Liver (tissue), 8 donors: ENCODE measurements at regions not wholly inside any gene's neighbourhood (a gene's known extent, or its start where the extent isn't known, plus 50 kb on each side); places are given as distances from the start of the nearest gene placed in this dataset.

Experiments used
- DNase-seq: peaks from one replicate; pipeline ENCODE4 v3.0.0-alpha.2; 2017; ENCODE audit warnings: low spot score
- H3K27ac ChIP-seq, 2 donors: one replicate each; pipeline ENCODE4 v1.7.0; 2013; ENCODE audit warnings: inconsistent platforms in 2 of 2, low read length in 2 of 2, control low read depth in 1 of 2, low read depth in 1 of 2, mild to moderate bottlenecking in 1 of 2
- H3K27me3 ChIP-seq, 4 donors: one replicate each; pipeline versions ENCODE4 v1.6.1 to v1.7.0; 2013; ENCODE audit warnings: low read length in 3 of 4, inconsistent platforms in 1 of 4, mild to moderate bottlenecking in 1 of 4, moderate library complexity in 1 of 4; ENCODE audit not compliant: control insufficient read depth in 4 of 4, insufficient read depth in 4 of 4
- H3K36me3 ChIP-seq, 4 donors: one replicate each; pipeline versions ENCODE4 v1.6.1 to v1.7.0; 2013; ENCODE audit warnings: low read length in 3 of 4, mild to moderate bottlenecking in 3 of 4, low read depth in 1 of 4, moderate library complexity in 1 of 4; ENCODE audit not compliant: control insufficient read depth in 4 of 4, insufficient read depth in 3 of 4
- H3K4me1 ChIP-seq, 4 donors: one replicate each; pipeline versions ENCODE4 v1.6.1 to v1.7.0; 2013; ENCODE audit warnings: low read length in 3 of 4, mild to moderate bottlenecking in 3 of 4, moderate library complexity in 1 of 4; ENCODE audit not compliant: control insufficient read depth in 4 of 4, insufficient read depth in 4 of 4
- H3K4me3 ChIP-seq, 3 donors: one replicate each; pipeline versions ENCODE4 v1.6.1 to v1.7.0; 2013; ENCODE audit warnings: low read length in 3 of 3, control low read depth in 1 of 3, low read depth in 1 of 3, mild to moderate bottlenecking in 1 of 3
- H3K9ac ChIP-seq, 2 donors: one replicate each; pipeline ENCODE4 v1.7.0; 2013; ENCODE audit warnings: low read length in 2 of 2, mild to moderate bottlenecking in 2 of 2, moderate library complexity in 2 of 2, control low read depth in 1 of 2, low read depth in 1 of 2
- H3K9me3 ChIP-seq, 4 donors: one replicate each; pipeline versions ENCODE4 v1.6.1 to v1.7.0; 2013; ENCODE audit warnings: low read length in 3 of 4; ENCODE audit not compliant: control insufficient read depth in 4 of 4
- CTCF ChIP-seq: fragments of 150-350 bp; IDR thresholded peaks from 2 replicates; pipeline ENCODE4 v1.5.1; 2017; ENCODE audit warnings: improper control_type of control experiment, low read depth, low read length; ENCODE audit not compliant: missing input control
- EGR1 ChIP-seq, 2 donors: IDR thresholded peaks; 2 replicates each; pipeline ENCODE4 v1.6.1; 2016 to 2018; ENCODE audit warnings: antibody characterized with exemption in 2 of 2, low read depth in 2 of 2
- FOXA1 ChIP-seq: IDR thresholded peaks from 2 replicates; pipeline ENCODE4 v1.6.1; 2016; ENCODE audit warnings: antibody characterized with exemption
- FOXA2 ChIP-seq: IDR thresholded peaks from 2 replicates; pipeline ENCODE4 v1.6.1; 2016; ENCODE audit warnings: antibody characterized with exemption
- GABPA ChIP-seq, 2 donors: IDR thresholded peaks in 1 of 2; conservative IDR thresholded peaks in 1 of 2; 2 replicates each; pipeline ENCODE4 v1.6.1; 2016; ENCODE audit warnings: antibody characterized with exemption in 2 of 2, mild to moderate bottlenecking in 1 of 2, moderate library complexity in 1 of 2
- HNF4A ChIP-seq, 2 donors: conservative IDR thresholded peaks; 2 replicates each; pipeline ENCODE4 v1.6.1; 2016; ENCODE audit warnings: antibody characterized with exemption in 2 of 2, mild to moderate bottlenecking in 2 of 2
- HNF4G ChIP-seq: IDR thresholded peaks from 2 replicates; pipeline ENCODE4 v1.6.1; 2016; ENCODE audit warnings: antibody characterized with exemption
- JUND ChIP-seq, 2 donors: IDR thresholded peaks; 2 replicates each; pipeline ENCODE4 v1.6.1; 2016; ENCODE audit warnings: antibody characterized with exemption in 2 of 2
- NR2F2 ChIP-seq: IDR thresholded peaks from 2 replicates; pipeline ENCODE4 v1.6.1; 2016; ENCODE audit warnings: antibody characterized with exemption
- RAD21 ChIP-seq, 2 donors: IDR thresholded peaks; 2 replicates each; pipeline ENCODE4 v1.6.1; 2016; ENCODE audit warnings: antibody characterized with exemption in 2 of 2, mild to moderate bottlenecking in 2 of 2
- RXRA ChIP-seq, 2 donors: IDR thresholded peaks; 2 replicates each; pipeline ENCODE4 v1.6.1; 2017 to 2018; ENCODE audit warnings: antibody characterized with exemption in 2 of 2, mild to moderate bottlenecking in 1 of 2
- SP1 ChIP-seq: IDR thresholded peaks from 2 replicates; pipeline ENCODE4 v1.6.1; 2018; ENCODE audit warnings: antibody characterized with exemption, mild to moderate bottlenecking
- TAF1 ChIP-seq: conservative IDR thresholded peaks from 2 replicates; pipeline ENCODE4 v1.6.1; 2016; ENCODE audit warnings: antibody characterized with exemption, mild to moderate bottlenecking
- YY1 ChIP-seq: IDR thresholded peaks from 2 replicates; pipeline ENCODE4 v1.6.1; 2016; ENCODE audit warnings: antibody characterized with exemption, mild to moderate bottlenecking
- WGBS: extraction: QIAGEN DNeasy Blood & Tissue Kit; methylation state at CpG from one replicate; pipeline ENCODE4 v1.1.7; 2013; 5-methylcytosine and 5-hydroxymethylcytosine counted together
- TF ChIP-seq, protein P1 (sequence below): IDR thresholded peaks from 2 replicates; pipeline ENCODE4 v1.6.1; 2016; ENCODE audit warnings: antibody characterized with exemption
- TF ChIP-seq, protein P2 (sequence below): IDR thresholded peaks from 2 replicates; pipeline ENCODE4 v1.6.1; 2016; ENCODE audit warnings: antibody characterized with exemption
- donor health status: healthy.
- donor health status: healthy.
- donor health status: healthy.
- donor health status: healthy.
- donor health status: healthy.

GRCh38 chr4:28151314-28151713, 1290.7 kb downstream of the STIM2 start:
- TF ChIP-seq SP1 = no peak
- Histone ChIP-seq H3K36me3 (no peaks in the 10 kb centered on the region), H3K4me1 (no peaks in the 10 kb centered on the region), H3K9me3 (no peaks in the 10 kb centered on the region), H3K9ac (no peak overlapping the region), H3K27ac (no peak overlapping the region), H3K27me3 (peaks cover 0 to 3% (median under 1%) of the 10 kb centered on the region in 4 donors), H3K4me3 (no peak overlapping the region)
- no peak for DNase-seq

DNA sequence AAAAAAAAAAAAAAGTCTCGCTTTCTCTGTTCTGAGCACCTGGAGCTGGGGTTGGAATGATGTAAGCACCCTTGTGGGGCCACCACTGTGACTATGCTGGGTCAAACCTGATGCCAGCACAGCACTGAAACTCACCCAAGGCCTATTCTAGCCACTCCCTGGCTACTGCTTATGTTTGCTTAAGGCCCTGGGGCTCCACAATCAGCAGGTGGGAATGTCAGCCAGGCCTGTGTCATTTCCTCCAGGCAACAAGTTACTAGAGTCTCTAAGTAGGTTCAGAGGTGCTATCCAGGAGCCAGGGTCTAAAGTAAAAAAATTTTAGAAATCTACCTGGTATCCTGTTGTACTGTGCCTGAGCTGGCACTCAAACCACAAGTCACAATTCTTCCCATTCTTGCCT, 1306.8 kb downstream of the STIM2 start:
- TF ChIP-seq TAF1 (no peak), FOXA2 (no peak), GABPA (IDR thresholded peaks at IDR 0.05 in 1 of 2, conservative IDR thresholded peaks at IDR 0.05 in 1 of 2) (no peak)
- no peak for DNase-seq
- H3K9me3 ChIP-seq = no peaks in the 10 kb centered on the region
- WGBS = 84% methylated on average over 1 of the region's 1 CpG
- no peaks in the 10 kb centered on the region for H3K27me3 ChIP-seq
- H3K36me3 ChIP-seq = no peaks in the 10 kb centered on the region
- no peak overlapping the region for H3K4me3 ChIP-seq
- H3K27ac ChIP-seq = no peak overlapping the region
- no peak overlapping the region for H3K9ac ChIP-seq
- H3K4me1 ChIP-seq = no peaks in the 10 kb centered on the region

- no peak overlapping the region for H3K4me3 ChIP-seq
- H3K27ac ChIP-seq = no peak overlapping the region
- no peaks in the 10 kb centered on the region for H3K4me1 ChIP-seq
- no peaks in the 10 kb centered on the region for H3K27me3 ChIP-seq
- no peaks in the 10 kb centered on the region for H3K9me3 ChIP-seq
- 37% methylated on average over 1 of the region's 1 CpG for WGBS
- no peaks in the 10 kb centered on the region for H3K36me3 ChIP-seq
- DNase-seq = no peak
- H3K9ac ChIP-seq = no peak overlapping the region
- TF ChIP-seq FOXA2 (no peak), CTCF (no peak), FOXA1 (no peak), RXRA (IDR thresholded peaks at IDR 0.05) (no peak), RAD21 (IDR thresholded peaks at IDR 0.05) (no peak), HNF4A (conservative IDR thresholded peaks at IDR 0.05) (no peak), HNF4G (no peak), EGR1 (IDR thresholded peaks at IDR 0.05; ENCODE audit: low read depth in 2 of 2) (no peak), SP1 (no peak), YY1 (no peak), NR2F2 (no peak), JUND (IDR thresholded peaks at IDR 0.05) (no peak)
- TF ChIP-seq, protein P1, sequence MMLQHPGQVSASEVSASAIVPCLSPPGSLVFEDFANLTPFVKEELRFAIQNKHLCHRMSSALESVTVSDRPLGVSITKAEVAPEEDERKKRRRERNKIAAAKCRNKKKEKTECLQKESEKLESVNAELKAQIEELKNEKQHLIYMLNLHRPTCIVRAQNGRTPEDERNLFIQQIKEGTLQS = no peak
- TF ChIP-seq, protein P2, sequence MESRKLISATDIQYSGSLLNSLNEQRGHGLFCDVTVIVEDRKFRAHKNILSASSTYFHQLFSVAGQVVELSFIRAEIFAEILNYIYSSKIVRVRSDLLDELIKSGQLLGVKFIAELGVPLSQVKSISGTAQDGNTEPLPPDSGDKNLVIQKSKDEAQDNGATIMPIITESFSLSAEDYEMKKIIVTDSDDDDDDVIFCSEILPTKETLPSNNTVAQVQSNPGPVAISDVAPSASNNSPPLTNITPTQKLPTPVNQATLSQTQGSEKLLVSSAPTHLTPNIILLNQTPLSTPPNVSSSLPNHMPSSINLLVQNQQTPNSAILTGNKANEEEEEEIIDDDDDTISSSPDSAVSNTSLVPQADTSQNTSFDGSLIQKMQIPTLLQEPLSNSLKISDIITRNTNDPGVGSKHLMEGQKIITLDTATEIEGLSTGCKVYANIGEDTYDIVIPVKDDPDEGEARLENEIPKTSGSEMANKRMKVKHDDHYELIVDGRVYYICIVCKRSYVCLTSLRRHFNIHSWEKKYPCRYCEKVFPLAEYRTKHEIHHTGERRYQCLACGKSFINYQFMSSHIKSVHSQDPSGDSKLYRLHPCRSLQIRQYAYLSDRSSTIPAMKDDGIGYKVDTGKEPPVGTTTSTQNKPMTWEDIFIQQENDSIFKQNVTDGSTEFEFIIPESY = no peak
Observed at GRCh38 chr4:28176942-28177341, 1316.3 kb downstream of the STIM2 start.
